OCI-LY3 (cell line): ENCODE measurements at regions not wholly inside any gene's neighbourhood (a gene's known extent, or its start where the extent isn't known, plus 50 kb on each side); places are given as distances from the start of the nearest gene placed in this dataset.

ENCODE experiments used
- EZH2phosphoT487 ChIP-seq: fragments of 200-600 bp; shearing (Covaris generic); IDR thresholded peaks from 2 replicates; pipeline ENCODE4 v1.6.1; 2018; ENCODE audit warnings: antibody characterized with exemption, mixed run types, low read depth
- TF ChIP-seq, protein P1 (sequence below): fragments of 200-600, 300-600 bp; sonication (generic); IDR thresholded peaks from 2 replicates; pipeline ENCODE4 v1.5.1; 2014; ENCODE audit warnings: antibody characterized with exemption, low read length, low read depth

- TF ChIP-seq, protein P1, sequence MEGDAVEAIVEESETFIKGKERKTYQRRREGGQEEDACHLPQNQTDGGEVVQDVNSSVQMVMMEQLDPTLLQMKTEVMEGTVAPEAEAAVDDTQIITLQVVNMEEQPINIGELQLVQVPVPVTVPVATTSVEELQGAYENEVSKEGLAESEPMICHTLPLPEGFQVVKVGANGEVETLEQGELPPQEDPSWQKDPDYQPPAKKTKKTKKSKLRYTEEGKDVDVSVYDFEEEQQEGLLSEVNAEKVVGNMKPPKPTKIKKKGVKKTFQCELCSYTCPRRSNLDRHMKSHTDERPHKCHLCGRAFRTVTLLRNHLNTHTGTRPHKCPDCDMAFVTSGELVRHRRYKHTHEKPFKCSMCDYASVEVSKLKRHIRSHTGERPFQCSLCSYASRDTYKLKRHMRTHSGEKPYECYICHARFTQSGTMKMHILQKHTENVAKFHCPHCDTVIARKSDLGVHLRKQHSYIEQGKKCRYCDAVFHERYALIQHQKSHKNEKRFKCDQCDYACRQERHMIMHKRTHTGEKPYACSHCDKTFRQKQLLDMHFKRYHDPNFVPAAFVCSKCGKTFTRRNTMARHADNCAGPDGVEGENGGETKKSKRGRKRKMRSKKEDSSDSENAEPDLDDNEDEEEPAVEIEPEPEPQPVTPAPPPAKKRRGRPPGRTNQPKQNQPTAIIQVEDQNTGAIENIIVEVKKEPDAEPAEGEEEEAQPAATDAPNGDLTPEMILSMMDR = no peak
- TF ChIP-seq EZH2phosphoT487 = no peak
Observed at GRCh38 chr6:43932259-43933147, 162.5 kb downstream of the VEGFA start.
